H1 (cell line): ENCODE measurements at regions not wholly inside any gene's neighbourhood (a gene's known extent, or its start where the extent isn't known, plus 50 kb on each side); places are given as distances from the start of the nearest gene placed in this dataset.

Source experiments
- CTCF ChIA-PET: fragments of 300-600 bp; sonication (Branson Sonifier 250); formaldehyde crosslinking; loops from one replicate; lab custom pipeline; 2021; ENCODE audit not compliant: partially characterized antibody; lab: Charles Lee
- POLR2A ChIA-PET: fragments of 300-600 bp; sonication (Branson Sonifier 250); formaldehyde crosslinking; loops from one replicate; lab custom pipeline; 2021; ENCODE audit warnings: inconsistent platforms; ENCODE audit not compliant: partially characterized antibody; lab: Charles Lee
- DNase-seq, 2 experiments: peaks; one replicate each; pipeline versions ENCODE4 v3.0.0 to v3.0.0-alpha.2; 2010 to 2022; ENCODE audit warnings: low spot score in 2 of 2, low read depth in 1 of 2, mixed read lengths in 1 of 2
- FAIRE-seq: peaks from 2 replicates; lab custom pipeline; 2011; peaks lifted over from hg19 to GRCh38; lab: Jason Lieb, UNC
- H2AFZ ChIP-seq: 2 replicates; pipeline ENCODE4 v1.8.1; 2012; ENCODE audit warnings: low read length, inconsistent platforms
- H2AK5ac ChIP-seq: 2 replicates; pipeline ENCODE4 v1.6.1; 2013; ENCODE audit warnings: low read depth, low read length
- H2BK120ac ChIP-seq: replicated peaks from 2 replicates; pipeline ENCODE3; 2013; ENCODE audit warnings: low read depth, low read length, inconsistent platforms
- H2BK12ac ChIP-seq: 2 replicates; pipeline ENCODE4 v1.6.1; 2013; ENCODE audit warnings: low read depth, low read length
- H2BK15ac ChIP-seq: 2 replicates; pipeline ENCODE4 v1.6.1; 2013; ENCODE audit warnings: low read length
- H2BK20ac ChIP-seq: 2 replicates; pipeline ENCODE4 v1.6.1; 2013; ENCODE audit warnings: low read length
- H2BK5ac ChIP-seq: 2 replicates; pipeline ENCODE4 v1.6.1; 2013; ENCODE audit warnings: low read depth, low read length
- H3K14ac ChIP-seq: 2 replicates; pipeline ENCODE4 v1.6.1; 2013; ENCODE audit warnings: inconsistent platforms; ENCODE audit not compliant: insufficient read length
- H3K18ac ChIP-seq: 2 replicates; pipeline ENCODE4 v1.6.1; 2013; ENCODE audit warnings: low read length; ENCODE audit errors: extremely low read depth
- H3K23ac ChIP-seq: 2 replicates; pipeline ENCODE4 v1.6.1; 2013; ENCODE audit warnings: inconsistent platforms; ENCODE audit not compliant: insufficient read length
- H3K23me2 ChIP-seq: 2 replicates; pipeline ENCODE4 v1.6.1; 2013; ENCODE audit warnings: low read depth, low read length
- H3K27ac ChIP-seq: 2 replicates; pipeline ENCODE4 v1.6.1; 2011; ENCODE audit warnings: low read depth, low read length, inconsistent platforms
- H3K27me3 ChIP-seq, 4 experiments: replicated peaks in 1 of 4; 1 replicate in 1 of 4; 2 replicates in 3 of 4; pipeline versions ENCODE4 v1.6.1 to v1.8.1; 2011 to 2013; ENCODE audit warnings: low read length in 3 of 4, mild to moderate bottlenecking in 3 of 4, inconsistent platforms in 2 of 4, mixed read lengths in 2 of 4, moderate library complexity in 1 of 4; ENCODE audit not compliant: control insufficient read depth in 3 of 4, insufficient read depth in 3 of 4; ENCODE audit errors: extremely low read depth in 1 of 4
- H3K36me3 ChIP-seq, 4 experiments: 2 replicates each; pipeline versions ENCODE4 v1.6.1 to v1.8.1; 2011 to 2013; ENCODE audit warnings: mild to moderate bottlenecking in 4 of 4, low read length in 3 of 4, moderate library complexity in 2 of 4, control low read depth in 1 of 4, inconsistent platforms in 1 of 4; ENCODE audit not compliant: insufficient read depth in 4 of 4, control insufficient read depth in 2 of 4
- H3K4ac ChIP-seq: replicated peaks from 2 replicates; pipeline ENCODE3; 2013; ENCODE audit warnings: low read length, low read depth, mixed read lengths, inconsistent platforms; ENCODE audit not compliant: insufficient read length
- H3K4me1 ChIP-seq, 4 experiments: replicated peaks in 1 of 4; 1 replicate in 1 of 4; 2 replicates in 3 of 4; pipeline versions ENCODE4 v1.6.1 to v1.8.1; 2011 to 2013; ENCODE audit warnings: low read length in 3 of 4, inconsistent platforms in 2 of 4, mixed read lengths in 1 of 4; ENCODE audit not compliant: insufficient read depth in 4 of 4, control insufficient read depth in 3 of 4
- H3K4me2 ChIP-seq, 2 experiments: 2 replicates each; pipeline versions ENCODE4 v1.6.1 to v1.8.1; 2011 to 2013; ENCODE audit warnings: low read depth in 2 of 2, low read length in 2 of 2, control low read depth in 1 of 2, inconsistent platforms in 1 of 2, mild to moderate bottlenecking in 1 of 2; ENCODE audit not compliant: insufficient read depth in 1 of 2
- H3K4me3 ChIP-seq, 4 experiments: fragments of 200-600, 300-600 bp in 1 of 4; sonication (generic), shearing (Covaris generic), sonication (Bioruptor Twin) in 1 of 4; 2 replicates each; pipeline versions ENCODE4 v1.5.1 to v1.8.1; 2011 to 2016; ENCODE audit warnings: low read length in 4 of 4, low read depth in 3 of 4, control low read depth in 2 of 4, inconsistent platforms in 2 of 4, mild to moderate bottlenecking in 2 of 4, mixed read lengths in 1 of 4, moderate library complexity in 1 of 4; ENCODE audit not compliant: insufficient read depth in 2 of 4; ENCODE audit errors: extremely low read depth in 1 of 4
- H3K56ac ChIP-seq: replicated peaks from 2 replicates; pipeline ENCODE3; 2013; ENCODE audit warnings: low read depth, mild to moderate bottlenecking, mixed read lengths, low read length, inconsistent platforms; ENCODE audit not compliant: insufficient read length
- H3K79me1 ChIP-seq: 2 replicates; pipeline ENCODE4 v1.6.1; 2013; ENCODE audit warnings: low read depth, low read length, control low read depth
- H3K79me2 ChIP-seq, 2 experiments: 2 replicates each; pipeline versions ENCODE4 v1.6.1 to v1.8.1; 2012 to 2013; ENCODE audit warnings: low read length in 2 of 2, mild to moderate bottlenecking in 2 of 2, inconsistent platforms in 1 of 2; ENCODE audit not compliant: insufficient read depth in 2 of 2, control insufficient read depth in 1 of 2
- H3K9ac ChIP-seq, 4 experiments: replicated peaks in 1 of 4; 1 replicate in 1 of 4; 2 replicates in 3 of 4; pipeline versions ENCODE4 v1.6.1 to v1.8.1; 2011 to 2013; ENCODE audit warnings: low read depth in 3 of 4, low read length in 3 of 4, control low read depth in 2 of 4, mild to moderate bottlenecking in 2 of 4, moderate library complexity in 2 of 4, inconsistent platforms in 1 of 4; ENCODE audit errors: extremely low read depth in 1 of 4
- H3K9me3 ChIP-seq, 2 experiments: 2 replicates each; pipeline versions ENCODE4 v1.6.1 to v1.8.1; 2012 to 2013; ENCODE audit warnings: mild to moderate bottlenecking in 2 of 2, moderate library complexity in 2 of 2, control low read depth in 1 of 2, inconsistent platforms in 1 of 2, low read depth in 1 of 2, low read length in 1 of 2, mixed read lengths in 1 of 2; ENCODE audit not compliant: insufficient read depth in 2 of 2
- H4K20me1 ChIP-seq, 2 experiments: replicated peaks in 1 of 2; 2 replicates each; pipeline versions ENCODE3 to v1.8.1; 2011 to 2013; ENCODE audit warnings: inconsistent platforms in 2 of 2, low read length in 2 of 2, mild to moderate bottlenecking in 1 of 2; ENCODE audit not compliant: insufficient read depth in 2 of 2, control insufficient read depth in 1 of 2
- H4K5ac ChIP-seq: 2 replicates; pipeline ENCODE4 v1.6.1; 2013; ENCODE audit warnings: low read length, low read depth, mixed read lengths, inconsistent platforms; ENCODE audit not compliant: insufficient read length
- H4K8ac ChIP-seq: 2 replicates; pipeline ENCODE4 v1.8.0; 2013; ENCODE audit warnings: mild to moderate bottlenecking, moderate library complexity, low read length, inconsistent platforms; ENCODE audit not compliant: insufficient read depth; ENCODE audit errors: extremely low read depth
- H4K91ac ChIP-seq: replicated peaks from 2 replicates; pipeline ENCODE3; 2013; ENCODE audit warnings: low read length, mixed read lengths, inconsistent platforms; ENCODE audit not compliant: insufficient read length
- RNF2 ChIP-seq: fragments of 200-900, 300-1000 bp; sonication (generic); IDR thresholded peaks from 2 replicates; pipeline ENCODE4 v1.7.1; 2016; ENCODE audit warnings: borderline replicate concordance, low read depth, mild to moderate bottlenecking, antibody characterized with exemption, low read length; ENCODE audit not compliant: poor library complexity, severe bottlenecking; ENCODE audit errors: missing control alignments
- TCF12 ChIP-seq: IDR thresholded peaks from 2 replicates; pipeline ENCODE4 v1.6.1; 2011; ENCODE audit warnings: low read depth, mild to moderate bottlenecking, low read length
- WGBS, 2 experiments: shearing (Covaris generic) in 1 of 2; methylation state at CpG; one replicate each; pipeline versions ENCODE4 v1.1.6 to v1.1.7; 2013 to 2015; ENCODE audit warnings: low lambda C conversion rate in 2 of 2, mixed read lengths in 2 of 2, inconsistent platforms in 1 of 2, low coverage in 1 of 2, missing lambda C conversion rate in 1 of 2; ENCODE audit not compliant: insufficient replicate concordance in 2 of 2, insufficient coverage in 1 of 2, insufficient read length in 1 of 2; ENCODE audit errors: extremely low coverage in 1 of 2, missing lambda C conversion rate in 1 of 2; 5-methylcytosine and 5-hydroxymethylcytosine counted together

GRCh38 chrX:145729635-145730034 lies 88.0 kb upstream of the SLITRK2 start:
- H3K27ac ChIP-seq = no peak overlapping the region
- H4K20me1 ChIP-seq = no peaks in the 10 kb centered on the region
- H3K23me2 ChIP-seq = no peaks in the 10 kb centered on the region
- H3K4me1 ChIP-seq = no peaks in the 10 kb centered on the region
- H3K9ac ChIP-seq = no peak overlapping the region
- no peaks in the 10 kb centered on the region for H3K27me3 ChIP-seq
- WGBS, 2 experiments = 97% methylated on average over 5 of the region's 6 CpGs; no CpG with 5 or more reads in 1 of the 2 experiments
- H3K4me2 ChIP-seq = no peak overlapping the region
- ChIA-PET POLR2A (no interaction called here), CTCF (no interaction called here)
- no peaks in the 10 kb centered on the region for H3K36me3 ChIP-seq
- no peak overlapping the region for H4K8ac ChIP-seq
- no peak overlapping the region for H3K14ac ChIP-seq
- DNase-seq (no peak), FAIRE-seq (no peak)
- H3K56ac ChIP-seq = no peak overlapping the region
- H3K18ac ChIP-seq = no peak overlapping the region
- H3K4me3 ChIP-seq = no peak overlapping the region
- no peaks in the 10 kb centered on the region for H3K9me3 ChIP-seq
- H2BK120ac ChIP-seq = no peak overlapping the region
- H3K79me1 ChIP-seq = no peaks in the 10 kb centered on the region
- TF ChIP-seq TCF12 = no peak
- no peak for TF ChIP-seq RNF2
- H2AK5ac ChIP-seq = no peak overlapping the region
- H2BK20ac ChIP-seq = no peak overlapping the region
- no peak overlapping the region for H3K23ac ChIP-seq
- no peak overlapping the region for H2BK5ac ChIP-seq
- H2BK12ac ChIP-seq = no peak overlapping the region
- no peak overlapping the region for H2BK15ac ChIP-seq
- no peak overlapping the region for H2AFZ ChIP-seq
- H4K5ac ChIP-seq = no peak overlapping the region
- no peaks in the 10 kb centered on the region for H3K79me2 ChIP-seq
- H3K4ac ChIP-seq = no peak overlapping the region
- no peak overlapping the region for H4K91ac ChIP-seq
